ENCODE measurements at regions not wholly inside any gene's neighbourhood (a gene's known extent, or its start where the extent isn't known, plus 50 kb on each side); places are given as distances from the start of the nearest gene placed in this dataset.

DNA sequence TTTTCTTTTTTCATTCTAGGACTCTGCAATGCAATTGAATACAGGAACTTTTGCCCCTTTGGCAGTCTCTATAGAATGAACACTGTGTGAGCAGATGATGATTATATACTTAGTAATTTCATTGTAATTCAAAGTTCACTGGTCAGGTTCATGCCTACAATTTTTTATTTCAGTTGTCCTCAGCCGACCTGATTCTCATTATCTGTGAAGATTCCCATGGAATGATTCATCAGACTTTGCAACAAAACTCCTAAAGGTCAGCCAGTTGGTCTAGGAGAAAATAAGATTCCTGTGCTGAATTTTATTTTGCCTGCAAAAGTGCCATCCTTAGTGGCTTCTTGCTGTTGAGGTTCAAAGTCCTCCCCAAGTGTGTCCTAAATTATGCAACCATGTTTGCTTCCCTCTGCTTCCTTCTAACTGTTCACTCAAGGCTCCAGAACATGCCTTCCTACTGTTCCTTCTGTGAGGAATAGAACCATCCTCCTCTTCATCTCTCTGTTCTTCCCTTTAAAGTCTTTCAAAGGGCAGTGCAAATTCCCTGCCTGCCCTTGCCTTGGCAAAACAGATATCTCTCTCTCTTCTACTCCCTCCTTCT, 194.2 kb upstream of the CNR1 start:
- TF ChIP-seq, protein P1, sequence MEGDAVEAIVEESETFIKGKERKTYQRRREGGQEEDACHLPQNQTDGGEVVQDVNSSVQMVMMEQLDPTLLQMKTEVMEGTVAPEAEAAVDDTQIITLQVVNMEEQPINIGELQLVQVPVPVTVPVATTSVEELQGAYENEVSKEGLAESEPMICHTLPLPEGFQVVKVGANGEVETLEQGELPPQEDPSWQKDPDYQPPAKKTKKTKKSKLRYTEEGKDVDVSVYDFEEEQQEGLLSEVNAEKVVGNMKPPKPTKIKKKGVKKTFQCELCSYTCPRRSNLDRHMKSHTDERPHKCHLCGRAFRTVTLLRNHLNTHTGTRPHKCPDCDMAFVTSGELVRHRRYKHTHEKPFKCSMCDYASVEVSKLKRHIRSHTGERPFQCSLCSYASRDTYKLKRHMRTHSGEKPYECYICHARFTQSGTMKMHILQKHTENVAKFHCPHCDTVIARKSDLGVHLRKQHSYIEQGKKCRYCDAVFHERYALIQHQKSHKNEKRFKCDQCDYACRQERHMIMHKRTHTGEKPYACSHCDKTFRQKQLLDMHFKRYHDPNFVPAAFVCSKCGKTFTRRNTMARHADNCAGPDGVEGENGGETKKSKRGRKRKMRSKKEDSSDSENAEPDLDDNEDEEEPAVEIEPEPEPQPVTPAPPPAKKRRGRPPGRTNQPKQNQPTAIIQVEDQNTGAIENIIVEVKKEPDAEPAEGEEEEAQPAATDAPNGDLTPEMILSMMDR (conservative IDR thresholded peaks at IDR 0.05 in 1 of 2, IDR thresholded peaks at IDR 0.05 in 1 of 2; ENCODE audit: low read depth in 1 of 2, low read length in 2 of 2): no peak
- no peak for TF ChIP-seq EZH2 (IDR thresholded peaks at IDR 0.05; ENCODE audit: low read length, missing control alignments)

All from fibroblast of lung (primary cell).